Fibroblast of skin of abdomen (primary cell): ENCODE measurements at regions not wholly inside any gene's neighbourhood (a gene's known extent, or its start where the extent isn't known, plus 50 kb on each side); places are given as distances from the start of the nearest gene placed in this dataset.

ENCODE experiments used
- DNase-seq: peaks from one replicate; pipeline ENCODE4 v3.0.0-alpha.2; 2013

DNA sequence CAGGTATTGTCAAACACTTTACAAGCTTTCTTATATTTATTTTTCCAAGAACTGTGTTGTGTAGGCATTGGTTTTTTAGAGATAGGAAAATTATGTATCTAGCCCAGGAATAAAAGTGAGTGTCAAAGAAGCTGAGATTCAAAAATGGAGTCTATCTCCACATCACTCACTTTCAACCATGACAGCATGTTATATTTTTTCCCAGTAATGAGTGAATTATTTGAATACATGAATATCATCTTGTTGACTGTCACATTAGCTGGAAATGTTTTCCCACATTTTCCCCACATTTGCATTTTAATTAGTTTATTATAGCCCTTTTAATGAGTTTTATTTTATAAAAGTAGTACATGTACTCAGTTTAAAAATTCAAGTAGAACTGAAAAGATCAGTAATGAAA is 693.7 kb downstream of the PCDH18 start:
- no peak for DNase-seq

DNA sequence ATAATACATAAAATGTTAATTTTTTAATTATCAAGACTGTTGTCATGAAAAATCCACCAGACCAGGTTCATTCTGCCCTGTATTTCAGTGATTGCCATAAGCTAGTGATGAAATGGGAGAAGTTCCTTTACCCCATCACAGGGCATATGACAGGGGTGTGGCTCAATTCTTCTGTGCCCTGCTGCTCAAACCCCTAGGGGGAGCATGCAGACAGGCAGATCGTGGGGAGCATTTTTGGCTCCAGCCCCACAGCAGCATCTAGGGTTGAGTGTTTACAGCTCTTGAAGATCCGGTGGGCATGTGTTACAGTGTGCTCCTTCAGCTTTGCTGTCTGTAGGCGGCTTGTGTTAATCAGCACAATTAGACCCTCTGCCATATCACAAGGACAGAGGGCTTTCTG is 700.7 kb downstream of the PCDH18 start:
- DNase-seq: no peak

DNA sequence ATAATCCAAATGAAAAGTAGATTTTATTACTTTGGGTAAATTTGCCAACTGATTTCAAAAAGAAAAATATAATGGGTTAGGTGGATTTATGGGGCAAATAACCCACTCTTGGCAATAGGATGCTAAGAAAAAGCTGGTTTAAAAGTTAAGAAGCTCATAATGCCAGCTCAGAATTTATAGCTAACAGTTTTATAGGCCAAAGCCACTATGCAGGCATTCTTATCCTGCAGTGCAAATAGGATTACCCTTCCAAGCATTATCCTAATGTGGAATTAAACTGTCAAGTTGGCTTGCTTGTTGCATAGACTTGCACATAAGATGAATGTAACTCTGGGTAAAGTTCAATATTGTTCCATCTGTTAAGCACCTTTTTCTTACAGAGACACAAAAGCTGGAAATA is 703.0 kb downstream of the PCDH18 start:
- no peak for DNase-seq

DNA sequence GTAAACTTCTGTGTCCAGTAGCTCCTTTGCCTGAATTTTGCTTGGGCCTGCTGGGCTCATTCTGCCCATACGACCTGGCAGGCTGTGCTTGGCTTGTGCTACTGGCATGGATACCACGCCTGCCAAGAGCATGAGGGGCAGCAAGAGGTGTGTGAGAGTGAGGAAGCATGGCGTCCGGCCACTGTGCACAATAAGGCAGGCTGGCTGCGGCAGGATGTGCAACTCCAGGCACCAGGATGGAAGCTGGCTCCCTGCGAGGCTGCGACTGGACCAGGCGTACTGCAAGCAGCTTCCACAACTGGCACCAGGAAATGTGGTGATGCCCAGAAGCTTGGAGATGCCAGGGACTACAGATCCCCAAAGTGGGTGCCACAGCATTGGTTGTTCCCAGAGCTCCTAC is 709.3 kb downstream of the PCDH18 start:
- DNase-seq: no peak

DNA sequence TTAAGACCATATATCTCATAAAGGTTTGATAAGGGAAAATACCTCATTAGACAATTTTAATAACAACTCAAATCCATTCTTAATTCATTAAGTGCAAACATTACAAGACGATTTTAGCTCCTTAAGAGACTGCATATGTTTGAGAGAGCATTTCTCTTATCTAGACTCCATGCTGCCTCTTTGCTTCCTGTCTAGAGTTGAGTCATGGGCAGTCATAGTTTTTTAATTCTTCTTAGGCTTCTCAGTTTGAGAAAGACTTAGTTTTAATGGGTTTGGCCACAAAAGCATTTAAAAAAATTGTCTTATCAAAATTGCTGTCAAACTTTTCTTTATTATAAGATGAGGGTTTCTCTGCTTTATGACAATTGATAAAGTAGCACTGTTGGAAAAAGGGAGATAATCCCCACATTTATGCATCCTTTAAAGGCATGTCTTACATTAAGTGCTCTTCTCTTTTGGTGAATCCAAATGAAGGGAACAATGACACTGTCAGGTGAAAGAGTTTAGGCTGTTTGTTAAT is 713.4 kb downstream of the PCDH18 start:
- no peak for DNase-seq

DNA sequence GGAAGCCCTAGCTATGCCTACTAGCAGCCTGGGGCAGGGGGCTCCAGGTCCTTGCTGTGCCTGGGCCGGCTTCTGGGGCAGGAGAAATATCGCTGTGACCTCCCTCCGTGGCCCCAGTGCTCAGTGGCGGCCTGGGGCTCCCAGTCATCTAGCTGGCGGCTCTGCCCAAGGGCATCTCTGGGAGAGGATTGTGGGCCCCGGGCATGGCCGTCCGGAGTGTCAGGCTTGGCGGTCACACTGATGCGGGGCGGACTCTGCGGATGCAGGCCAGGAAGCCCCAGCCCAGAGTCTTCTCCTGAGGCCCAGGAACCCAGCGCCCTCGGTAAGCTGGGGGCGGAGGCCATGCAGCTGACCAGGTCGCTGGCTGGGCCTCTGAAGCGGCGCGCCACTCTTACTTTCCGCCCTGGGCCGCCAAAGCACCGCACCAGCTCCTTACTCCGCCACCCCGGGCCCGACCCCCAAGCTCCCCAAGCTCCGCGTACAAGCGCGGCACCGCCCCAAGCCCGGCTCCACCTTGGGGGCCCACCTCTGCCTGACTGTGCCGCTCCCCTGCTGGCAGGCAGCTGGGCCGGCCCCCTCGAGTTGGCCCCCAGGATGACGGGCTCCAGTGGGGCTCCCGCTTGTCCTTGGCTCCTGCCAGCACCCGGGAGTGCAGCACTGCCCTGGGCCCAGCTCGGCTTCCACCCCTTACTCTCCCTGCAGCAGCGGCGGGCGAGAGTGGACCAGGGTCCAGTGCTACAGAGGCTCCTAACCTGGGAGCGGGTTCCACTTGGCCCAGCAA is 720.0 kb downstream of the PCDH18 start:
- DNase-seq: no peak

DNA sequence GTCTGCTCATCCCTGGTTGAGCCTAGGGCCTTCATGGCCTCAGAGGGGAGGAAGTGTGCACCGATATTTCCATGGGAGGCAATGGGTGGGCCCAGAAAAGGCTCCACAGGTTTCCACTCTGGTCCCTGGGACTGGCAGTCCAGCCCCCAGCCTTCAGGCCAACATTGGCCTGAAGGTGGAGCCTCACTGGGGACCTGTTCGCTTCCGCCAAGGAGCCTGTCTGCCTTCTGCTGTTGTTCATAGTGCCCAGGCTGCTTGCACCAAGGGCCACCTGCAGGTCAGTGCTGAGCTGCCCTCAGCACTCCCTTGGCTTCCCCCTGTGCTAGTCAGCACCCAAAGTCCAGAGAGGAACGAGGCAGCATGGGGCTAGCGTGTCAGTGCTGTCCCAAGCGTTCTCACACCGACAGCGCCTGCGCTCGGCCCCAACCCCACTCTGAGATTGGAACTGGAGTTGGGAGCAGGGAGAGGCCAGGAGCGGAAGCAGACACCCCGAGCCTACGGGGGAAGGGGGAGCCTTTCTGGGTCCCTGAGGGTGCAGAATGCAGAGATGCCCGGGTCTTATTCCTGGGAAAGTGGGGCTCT is 720.7 kb downstream of the PCDH18 start:
- DNase-seq: no peak

DNA sequence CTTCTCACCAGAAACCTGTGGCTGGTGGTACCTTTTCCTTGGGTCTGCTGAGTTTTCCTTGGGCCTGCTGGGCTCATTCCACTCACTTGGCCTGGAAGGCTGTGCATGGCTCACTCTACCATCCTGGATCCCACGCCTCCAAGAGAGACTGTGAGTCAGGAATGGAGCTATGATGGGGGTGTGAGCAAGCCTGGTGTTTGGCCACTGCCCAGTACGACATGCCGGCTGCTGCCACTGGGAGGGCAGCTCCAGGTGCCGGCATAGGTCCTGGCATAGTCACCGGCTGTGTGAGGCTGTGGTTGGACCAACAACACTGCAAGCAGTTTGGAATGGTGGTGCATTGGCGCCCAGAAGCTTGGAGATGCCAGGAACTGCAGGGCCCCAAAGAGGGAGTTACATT is 721.7 kb downstream of the PCDH18 start:
- DNase-seq: no peak

DNA sequence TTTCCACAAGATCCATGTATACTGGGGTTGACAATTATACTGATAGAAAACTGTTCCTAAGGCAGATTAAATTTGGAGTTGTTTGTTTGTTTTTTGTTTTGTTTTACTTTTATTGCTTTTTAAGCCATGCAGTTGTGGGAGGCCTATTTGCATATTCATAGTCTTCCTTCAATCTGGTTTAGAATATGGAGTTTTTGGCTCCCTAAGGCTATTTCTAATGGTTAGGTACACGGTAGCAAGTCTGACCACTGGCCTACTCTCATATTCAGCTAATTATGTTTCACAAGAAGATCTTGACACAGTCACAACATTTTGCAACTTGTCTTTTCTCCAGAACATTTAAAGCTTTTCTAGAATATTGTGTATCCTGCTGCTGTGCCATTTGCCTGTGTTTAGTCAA is 725.5 kb downstream of the PCDH18 start:
- no peak for DNase-seq

DNA sequence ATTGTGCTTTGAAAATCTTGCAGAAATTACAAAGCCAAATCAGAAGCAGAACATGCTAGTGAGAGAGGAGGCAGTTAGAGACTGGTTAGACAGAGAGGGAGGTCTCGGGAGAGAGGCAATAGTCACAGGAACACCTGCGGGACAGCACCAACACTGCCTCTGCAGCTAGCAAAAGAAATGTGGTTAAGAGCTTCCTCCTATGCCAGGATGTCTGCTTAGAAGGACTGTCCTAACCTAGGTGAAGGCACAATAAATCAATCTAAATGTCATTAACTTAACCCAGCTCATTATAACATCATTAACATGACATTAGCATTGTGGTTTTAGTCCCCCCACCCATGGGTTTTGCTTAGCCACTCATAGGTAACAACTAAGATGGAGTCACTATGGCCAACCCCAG is 726.7 kb downstream of the PCDH18 start:
- no peak for DNase-seq

DNA sequence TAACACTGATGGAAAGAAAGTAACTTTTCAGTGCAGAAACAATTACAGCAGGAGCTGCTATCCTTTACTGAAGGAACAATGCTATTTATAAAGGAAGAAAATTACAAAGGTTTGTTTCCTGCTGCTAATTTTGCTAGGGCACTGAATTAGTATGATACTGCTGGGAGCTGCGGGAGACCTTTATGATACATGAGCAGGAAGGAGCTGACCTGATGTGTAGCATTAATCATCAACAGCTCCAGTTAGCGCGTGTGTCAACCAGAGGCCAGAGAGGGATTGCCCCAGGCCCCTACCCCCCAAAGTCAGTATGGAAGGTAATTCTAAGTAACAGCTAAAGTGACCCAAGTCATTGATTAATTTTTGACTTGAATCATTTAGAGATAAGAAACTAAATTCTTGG is 728.9 kb downstream of the PCDH18 start:
- no peak for DNase-seq

DNA sequence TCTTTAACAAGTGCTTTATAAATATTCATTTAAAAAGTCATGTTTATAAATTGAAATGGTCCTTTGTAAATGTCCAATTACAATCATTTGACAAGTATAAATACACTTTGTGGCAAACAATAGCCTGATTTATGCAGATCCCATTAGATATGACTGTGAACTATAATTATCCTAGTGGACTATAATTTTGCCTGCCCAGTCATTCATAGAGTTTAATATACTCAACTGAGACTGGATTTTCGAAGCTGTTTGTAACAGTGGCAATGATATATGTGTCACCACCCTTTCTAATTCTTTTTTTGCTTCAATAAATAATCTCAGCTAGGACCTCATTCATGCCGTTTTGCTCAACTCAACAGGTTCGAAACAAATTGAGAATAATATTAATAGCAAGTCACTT is 732.0 kb downstream of the PCDH18 start:
- DNase-seq: no peak

DNA sequence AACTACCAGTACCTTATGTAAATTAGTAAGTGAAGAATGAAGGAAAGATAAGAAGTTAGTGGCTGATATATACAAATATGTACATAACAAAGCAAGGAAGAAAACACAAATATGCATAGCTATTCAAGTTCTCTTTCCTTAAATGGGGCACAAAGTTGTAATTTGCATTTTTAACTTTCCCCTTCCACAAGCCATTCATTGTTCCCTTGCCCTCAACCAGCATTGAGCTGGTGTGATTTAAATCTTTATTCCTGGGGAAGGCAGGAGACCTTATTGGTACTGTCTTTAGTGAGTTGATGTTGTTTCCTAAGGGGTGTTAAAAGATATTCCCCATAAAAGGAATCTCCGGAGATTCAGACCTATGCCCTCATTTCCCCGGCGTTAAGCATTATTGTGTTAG is 735.3 kb downstream of the PCDH18 start:
- DNase-seq: no peak

DNA sequence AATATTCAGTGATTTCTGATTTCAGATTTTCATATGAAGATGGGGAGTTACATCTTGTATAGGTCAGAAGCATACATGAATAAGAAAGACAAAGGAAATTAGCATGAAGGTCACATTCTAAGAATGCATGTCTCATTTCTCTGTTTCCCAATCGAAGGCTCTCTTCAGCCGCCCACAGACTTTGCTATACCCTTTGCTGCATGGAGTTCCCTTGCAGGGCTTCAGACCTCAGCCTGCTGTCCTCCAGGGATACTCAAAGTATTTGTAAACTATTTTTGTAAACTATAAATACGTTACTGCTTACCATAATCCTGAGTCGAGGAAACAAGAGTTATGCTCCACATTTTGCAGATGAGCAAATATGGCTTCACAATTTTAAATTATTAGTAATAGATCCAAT is 738.4 kb downstream of the PCDH18 start:
- no peak for DNase-seq

DNA sequence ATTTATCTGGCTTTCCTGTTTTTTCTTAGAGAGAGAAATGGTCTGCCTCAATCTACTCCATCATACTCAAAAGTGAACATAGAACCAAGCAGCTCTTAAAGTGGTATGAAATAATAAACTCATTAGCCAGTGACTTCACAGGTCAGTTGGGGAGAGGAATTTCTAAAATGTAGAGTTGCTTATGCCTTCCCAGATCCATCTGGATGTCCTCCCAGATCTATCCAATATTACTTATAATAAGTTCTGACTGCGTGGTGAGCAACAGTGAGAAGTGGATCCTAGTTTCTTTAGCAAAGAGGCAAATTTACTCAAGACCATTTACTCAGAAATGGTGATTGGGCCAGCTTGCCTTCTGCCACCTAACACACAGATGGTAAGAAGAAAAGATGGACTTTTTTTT is 748.0 kb downstream of the PCDH18 start:
- no peak for DNase-seq

DNA sequence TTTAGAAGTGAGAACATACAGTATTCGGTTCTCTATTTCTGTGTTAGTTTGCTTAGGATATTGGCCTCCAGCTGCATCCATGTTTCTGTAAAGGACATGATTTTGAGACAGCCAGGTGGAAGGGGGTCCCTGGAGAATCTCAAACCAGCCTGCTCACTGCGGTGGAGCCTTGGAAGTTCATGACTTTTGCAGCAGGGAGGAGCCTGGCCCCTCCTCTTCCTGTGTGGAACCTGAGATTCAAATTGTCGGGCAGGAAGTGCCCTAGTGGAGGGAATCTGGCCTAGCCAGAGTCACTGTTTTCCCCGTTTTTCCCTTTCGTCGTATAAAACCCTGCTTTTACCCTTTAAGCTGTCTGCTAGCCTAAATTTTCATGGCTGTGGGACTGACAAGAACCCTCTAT is 762.6 kb downstream of the PCDH18 start:
- DNase-seq: no peak

DNA sequence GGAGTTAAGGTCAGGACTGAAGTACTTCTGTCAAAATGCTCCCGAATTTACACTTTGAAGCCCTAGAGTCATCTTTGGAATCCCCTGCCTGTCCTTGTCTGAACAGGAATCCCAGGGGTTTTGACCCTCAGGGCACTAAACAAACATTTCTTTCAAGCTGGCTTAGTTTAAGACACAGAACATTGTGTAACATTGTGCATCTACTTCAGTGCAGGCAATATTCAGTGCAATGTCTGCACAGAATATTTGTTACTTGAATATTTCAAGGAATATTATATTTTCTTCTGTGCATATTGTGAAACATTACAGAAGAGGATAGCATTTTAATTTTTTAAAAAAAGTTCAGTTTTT is 763.4 kb downstream of the PCDH18 start:
- no peak for DNase-seq

DNA sequence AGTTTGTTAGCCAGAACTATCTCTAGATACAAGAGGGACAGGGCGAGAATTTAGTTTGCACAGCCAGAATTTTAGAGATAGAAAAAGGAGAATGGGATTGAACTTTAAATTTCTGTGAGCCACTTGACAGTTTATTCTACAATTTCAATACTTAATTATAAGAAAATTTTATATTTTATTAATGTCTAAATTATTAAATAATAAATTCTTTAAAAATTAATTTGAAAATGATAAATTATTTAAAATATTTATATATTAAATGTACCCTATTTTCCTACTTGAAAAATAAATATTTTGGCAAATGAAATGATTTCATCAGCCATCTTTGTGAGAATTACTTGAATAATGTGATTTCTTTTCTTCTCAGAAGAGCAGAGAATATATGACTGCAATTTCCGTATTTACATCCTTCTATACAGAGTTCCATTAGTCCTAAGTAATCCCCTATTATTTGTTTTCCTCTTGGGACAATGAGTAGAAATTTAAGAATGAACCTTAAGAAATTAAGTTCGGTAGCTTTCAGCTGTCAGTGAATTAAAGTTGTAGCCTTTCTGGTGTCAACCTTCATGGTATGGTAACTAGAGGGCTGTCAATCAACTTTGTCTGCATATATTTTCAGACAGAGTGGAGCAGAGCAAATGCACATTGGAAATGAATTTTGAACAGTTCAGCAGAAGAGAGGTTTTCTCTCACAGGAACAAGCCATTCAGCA is 763.9 kb downstream of the PCDH18 start:
- DNase-seq: no peak

DNA sequence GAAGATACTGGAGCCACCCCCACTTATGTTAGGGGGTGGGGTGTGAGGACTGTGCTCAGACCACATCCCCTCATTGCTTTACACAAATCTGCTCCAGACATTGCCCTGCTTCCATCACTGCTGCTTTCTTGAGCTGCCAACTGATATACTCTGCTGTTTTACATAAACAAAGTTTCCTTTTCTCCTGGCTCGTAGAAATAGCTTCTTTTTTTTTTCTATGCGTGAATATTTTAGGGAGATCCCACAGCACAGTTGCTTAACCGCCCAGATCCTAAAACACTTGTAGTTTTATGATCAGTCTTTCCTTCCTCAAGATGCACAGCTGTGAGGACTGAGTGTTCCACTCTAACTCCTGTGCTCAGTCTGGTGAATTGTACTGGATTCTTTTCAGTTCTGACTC is 768.4 kb downstream of the PCDH18 start:
- no peak for DNase-seq

DNA sequence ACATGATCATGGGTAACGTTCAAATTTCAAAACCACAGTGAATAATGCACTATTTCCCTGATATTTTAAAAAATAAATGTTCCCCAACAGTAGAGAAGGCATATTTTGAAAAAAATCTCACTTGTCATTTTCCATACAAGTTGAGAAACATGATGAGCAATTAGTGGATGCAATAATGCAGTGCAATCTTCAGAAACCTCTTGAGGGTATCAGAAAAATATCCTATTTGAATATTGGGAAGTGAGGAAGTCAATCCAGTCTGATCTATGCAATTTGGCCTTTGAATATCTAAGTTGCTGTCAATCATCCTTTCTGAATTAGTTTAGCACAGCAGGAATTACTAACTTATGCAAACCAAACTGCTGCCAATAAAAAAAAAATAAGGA is 776.8 kb downstream of the PCDH18 start:
- no peak for DNase-seq

DNA sequence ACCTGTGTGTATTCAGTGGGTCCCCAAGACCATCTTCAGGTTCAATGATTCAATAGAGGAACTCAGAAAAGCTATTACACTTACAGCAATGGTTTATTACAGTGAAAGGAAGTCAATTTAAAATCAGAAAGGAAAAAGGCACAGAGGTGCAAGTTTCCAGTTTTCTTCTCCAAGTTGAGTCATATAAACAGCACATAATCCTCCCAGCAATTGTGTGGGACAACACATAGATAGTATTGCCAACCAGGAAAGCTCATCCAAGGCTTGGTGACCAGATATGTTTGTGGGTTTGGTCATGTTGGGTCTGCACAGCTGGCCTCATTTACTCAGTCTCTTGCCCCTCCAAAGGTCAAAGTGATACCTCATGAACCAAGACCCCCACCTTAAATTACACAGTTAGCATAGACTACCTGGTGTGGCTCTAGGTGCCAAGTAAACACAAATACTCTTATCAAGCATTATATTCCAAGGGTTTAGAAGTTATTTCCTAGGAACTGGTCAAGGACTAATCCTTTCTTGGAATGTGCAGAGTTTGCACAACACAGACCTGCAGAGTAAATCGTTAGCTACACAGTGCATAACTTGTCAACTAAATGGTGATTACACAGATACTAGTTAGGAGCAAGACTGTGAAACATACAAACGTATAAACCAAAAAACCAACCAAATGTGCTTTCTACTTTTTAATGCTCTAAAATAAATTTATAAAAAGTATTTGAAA is 777.3 kb downstream of the PCDH18 start:
- no peak for DNase-seq

DNA sequence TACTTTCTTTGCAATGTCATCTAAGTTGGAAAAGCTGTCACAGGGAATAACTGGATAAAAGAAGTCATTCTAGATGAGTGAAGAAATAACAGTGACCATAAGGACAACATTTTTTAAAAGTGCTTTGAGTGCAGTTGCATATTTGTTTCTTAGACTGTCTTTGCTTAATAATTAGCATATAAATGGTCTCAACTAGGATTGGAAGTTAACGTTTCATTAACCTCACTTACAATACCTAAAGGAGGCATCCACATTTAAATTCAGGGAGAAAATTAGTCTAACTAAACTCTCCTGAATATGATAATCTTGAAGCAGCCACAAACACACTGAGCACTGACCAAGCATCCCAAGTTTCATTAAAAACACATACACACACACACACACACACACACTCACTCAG is 780.7 kb downstream of the PCDH18 start:
- peak; percentile 5 for DNase-seq

DNA sequence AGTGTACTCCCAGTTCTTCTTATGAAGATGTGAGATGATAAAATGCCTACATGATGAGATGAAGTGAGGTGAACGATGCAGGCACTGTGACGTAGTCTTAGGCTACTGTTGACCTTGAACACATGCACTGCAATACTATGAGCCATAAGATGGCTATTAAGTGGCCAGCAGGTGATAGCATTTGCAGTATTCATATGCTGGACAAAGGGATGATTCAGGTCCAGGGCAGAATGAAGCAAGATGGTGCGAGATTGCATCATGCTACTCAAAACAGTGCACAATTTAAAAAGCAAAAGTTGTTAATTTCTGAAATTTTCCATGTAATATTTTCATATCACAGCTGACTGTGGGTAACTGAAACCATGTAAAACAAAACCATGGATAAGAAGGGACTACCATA is 781.4 kb downstream of the PCDH18 start:
- DNase-seq: peak; percentile 8
